DMS 273 (cell line): ENCODE measurements at regions not wholly inside any gene's neighbourhood (a gene's known extent, or its start where the extent isn't known, plus 50 kb on each side); places are given as distances from the start of the nearest gene placed in this dataset.

Experiments used
- DNase-seq: peaks from one replicate; lab custom pipeline; 2025; ENCODE audit not compliant: unreplicated experiment; lab: John Stamatoyannopoulos, UW

- no peak for DNase-seq
Observed at GRCh38 chr5:29378104-29378503, 1815.4 kb upstream of the CDH6 start.

- DNase-seq = no peak
Observed at GRCh38 chr5:29370248-29370647, 1823.2 kb upstream of the CDH6 start.

- peak; percentile 8 for DNase-seq
Observed at GRCh38 chr5:29367176-29367833, 1826.2 kb upstream of the CDH6 start.

- DNase-seq = no peak
Observed at GRCh38 chr5:29351170-29351569, 1842.3 kb upstream of the CDH6 start.

GRCh38 chr5:29337030-29337429 is 1856.5 kb upstream of the CDH6 start:
- DNase-seq = no peak

- no peak for DNase-seq
Observed at GRCh38 chr5:29321591-29321990, 1871.9 kb upstream of the CDH6 start.

- DNase-seq = no peak
Observed at GRCh38 chr5:29309359-29309758, 1884.1 kb upstream of the CDH6 start.

GRCh38 chr5:29307478-29307877 is 1886.0 kb upstream of the CDH6 start:
- DNase-seq = no peak

GRCh38 chr5:29304545-29304944 is 1888.9 kb upstream of the CDH6 start:
- DNase-seq = no peak

- DNase-seq = no peak
Observed at GRCh38 chr5:29296548-29296947, 1896.9 kb upstream of the CDH6 start.

GRCh38 chr5:29277642-29278041 is 1915.8 kb upstream of the CDH6 start:
- no peak for DNase-seq

- no peak for DNase-seq
Observed at GRCh38 chr5:29276371-29276770, 1917.1 kb upstream of the CDH6 start.

GRCh38 chr5:29263915-29264351 is 1929.6 kb upstream of the CDH6 start:
- no peak for DNase-seq

GRCh38 chr5:29262339-29263123 is 1931.0 kb upstream of the CDH6 start:
- no peak for DNase-seq

GRCh38 chr5:29261213-29261612 is 1932.3 kb upstream of the CDH6 start:
- no peak for DNase-seq

GRCh38 chr5:29252390-29252789 is 1941.1 kb upstream of the CDH6 start:
- DNase-seq = no peak

- no peak for DNase-seq
Observed at GRCh38 chr5:29247346-29248028, 1946.0 kb upstream of the CDH6 start.

- DNase-seq = no peak
Observed at GRCh38 chr5:29240379-29240778, 1953.1 kb upstream of the CDH6 start.

- no peak for DNase-seq
Observed at GRCh38 chr5:29239606-29240005, 1953.9 kb upstream of the CDH6 start.

GRCh38 chr5:29238115-29238514 is 1955.4 kb upstream of the CDH6 start:
- DNase-seq = no peak

GRCh38 chr5:29231154-29231553 is 1962.3 kb upstream of the CDH6 start:
- no peak for DNase-seq

GRCh38 chr5:29230591-29230990 is 1962.9 kb upstream of the CDH6 start:
- no peak for DNase-seq
